ENCODE measurements at regions not wholly inside any gene's neighbourhood (a gene's known extent, or its start where the extent isn't known, plus 50 kb on each side); places are given as distances from the start of the nearest gene placed in this dataset.

DNA sequence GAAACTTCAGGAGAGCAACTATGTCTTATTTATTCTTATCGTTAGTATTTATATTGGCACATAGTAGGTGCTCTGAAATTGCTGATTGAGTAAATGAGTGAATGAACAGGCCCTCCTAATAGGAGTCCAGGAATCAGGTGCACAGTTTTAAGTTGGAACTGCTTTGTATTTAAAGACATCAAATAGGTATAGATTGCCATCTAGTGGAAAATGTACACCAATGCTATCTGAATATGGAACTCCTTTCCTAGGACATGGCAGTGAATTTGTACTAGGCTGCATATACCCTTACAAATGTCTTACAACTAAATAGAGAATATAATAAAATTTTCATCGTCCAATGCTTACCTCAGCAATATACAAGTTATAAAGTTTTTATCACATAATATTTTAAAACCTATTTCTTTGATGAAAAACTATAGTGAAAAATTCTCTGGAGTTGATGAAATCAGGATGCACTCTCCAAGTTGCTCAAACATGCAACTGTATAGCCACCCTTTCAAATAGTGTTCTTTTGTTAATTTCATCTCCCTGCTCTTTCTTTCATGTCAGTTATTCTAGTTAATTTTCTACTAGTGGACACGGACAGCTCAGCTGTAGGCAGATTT lies 318.9 kb upstream of the SYT4 start:
- H3K27me3 ChIP-seq (ENCODE audit: control insufficient read depth, insufficient read depth), result no peaks in the 10 kb centered on the region
- H3K4me3 ChIP-seq (ENCODE audit: low read length), result no peak overlapping the region
- intact Hi-C loops (cut with DNase I), result no loop called here
- no peaks in the 10 kb centered on the region for H3K4me1 ChIP-seq (ENCODE audit: control insufficient read depth, insufficient read depth, low read length)
- H3K9me3 ChIP-seq (ENCODE audit: control insufficient read depth, low read length), result no peaks in the 10 kb centered on the region
- no peak overlapping the region for H3K27ac ChIP-seq (ENCODE audit: low read length)
- 53% methylated on average over 3 of the region's 3 CpGs for WGBS
- no peak for DNase-seq
- ATAC-seq, result peak; percentile 14 to 32

DNA sequence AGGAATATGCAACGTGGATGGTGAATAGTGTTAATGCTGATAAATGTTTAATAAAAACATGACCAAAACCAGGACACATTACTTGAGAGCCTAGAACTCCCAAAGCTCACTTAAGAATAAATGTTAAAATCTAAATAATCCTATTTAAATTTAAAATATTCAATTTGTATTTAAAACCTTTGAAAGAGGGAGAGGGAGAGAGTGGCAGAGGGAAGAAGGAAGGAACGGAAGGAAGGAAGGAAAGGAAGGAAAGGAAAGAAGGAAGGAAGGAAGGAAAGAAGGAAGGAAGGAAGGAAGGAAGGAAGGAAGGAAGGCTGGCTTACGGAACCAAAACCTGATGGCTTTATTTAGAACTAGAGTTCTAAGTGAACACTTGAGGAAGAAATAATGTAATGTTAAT lies 324.1 kb upstream of the SYT4 start:
- intact Hi-C loops (cut with DNase I), result no loop called here
- ATAC-seq (no peak), DNase-seq (no peak)
- Histone ChIP-seq H3K27ac (ENCODE audit: low read length) (no peak overlapping the region), H3K4me1 (ENCODE audit: control insufficient read depth, insufficient read depth, low read length) (no peaks in the 10 kb centered on the region), H3K27me3 (ENCODE audit: control insufficient read depth, insufficient read depth) (no peaks in the 10 kb centered on the region), H3K4me3 (ENCODE audit: low read length) (no peak overlapping the region), H3K9me3 (ENCODE audit: control insufficient read depth, low read length) (no peaks in the 10 kb centered on the region)
- WGBS, result 68% methylated on average over 3 of the region's 3 CpGs

DNA sequence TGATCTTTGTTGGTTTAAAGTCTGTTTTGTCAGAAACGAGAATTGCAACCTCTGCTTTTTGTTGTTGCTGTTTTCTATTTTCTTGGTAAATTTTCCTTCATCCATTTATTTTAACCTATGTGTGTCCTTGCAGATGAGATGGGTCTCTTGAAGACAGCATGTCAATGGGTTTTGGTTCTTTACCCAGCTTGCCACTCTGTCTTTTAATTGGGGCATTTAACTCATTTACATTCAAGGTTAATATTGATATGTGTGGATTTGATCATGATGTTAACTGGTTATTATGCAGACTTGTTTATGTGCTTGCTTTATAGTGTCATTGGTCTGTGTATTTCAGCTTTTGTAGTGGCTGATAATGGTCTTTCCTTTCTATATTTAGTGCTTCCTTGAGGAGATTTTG lies 327.9 kb upstream of the SYT4 start:
- ATAC-seq, result no peak
- Histone ChIP-seq H3K4me1 (ENCODE audit: control insufficient read depth, insufficient read depth, low read length) (no peaks in the 10 kb centered on the region), H3K27ac (ENCODE audit: low read length) (no peak overlapping the region), H3K27me3 (ENCODE audit: control insufficient read depth, insufficient read depth) (no peaks in the 10 kb centered on the region), H3K4me3 (ENCODE audit: low read length) (no peak overlapping the region), H3K9me3 (ENCODE audit: control insufficient read depth, low read length) (no peaks in the 10 kb centered on the region)
- WGBS, result 74% methylated on average over 1 of the region's 1 CpG
- no peak for DNase-seq
- intact Hi-C loops (cut with DNase I), result no loop called here

DNA sequence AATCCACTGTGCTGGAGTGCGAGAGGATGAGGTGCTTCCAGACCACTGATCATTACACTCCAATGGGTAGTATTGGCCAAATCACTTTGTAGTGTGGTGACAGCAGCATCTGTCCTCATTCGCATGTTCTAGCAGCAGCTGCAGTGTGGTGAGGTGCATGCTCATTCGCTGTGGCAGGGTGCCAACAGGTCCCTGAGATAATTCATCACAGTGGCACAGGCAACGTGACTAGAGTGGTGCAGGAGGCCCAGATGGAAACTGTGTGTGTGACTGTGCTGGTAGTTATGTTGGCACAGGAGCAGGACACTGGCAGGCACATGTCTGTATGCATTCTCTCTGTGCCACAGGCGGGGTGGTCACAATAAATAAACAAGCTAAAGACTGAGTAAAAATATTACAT lies 329.5 kb upstream of the SYT4 start:
- Histone ChIP-seq H3K27ac (ENCODE audit: low read length) (no peak overlapping the region), H3K4me1 (ENCODE audit: control insufficient read depth, insufficient read depth, low read length) (no peaks in the 10 kb centered on the region), H3K9me3 (ENCODE audit: control insufficient read depth, low read length) (no peaks in the 10 kb centered on the region), H3K27me3 (ENCODE audit: control insufficient read depth, insufficient read depth) (no peaks in the 10 kb centered on the region), H3K4me3 (ENCODE audit: low read length) (no peak overlapping the region)
- intact Hi-C loops (cut with DNase I), result no loop called here
- WGBS, result 72% methylated on average over 5 of the region's 5 CpGs
- ATAC-seq (no peak), DNase-seq (peak in 1 of 3 donors; percentile 28)

DNA sequence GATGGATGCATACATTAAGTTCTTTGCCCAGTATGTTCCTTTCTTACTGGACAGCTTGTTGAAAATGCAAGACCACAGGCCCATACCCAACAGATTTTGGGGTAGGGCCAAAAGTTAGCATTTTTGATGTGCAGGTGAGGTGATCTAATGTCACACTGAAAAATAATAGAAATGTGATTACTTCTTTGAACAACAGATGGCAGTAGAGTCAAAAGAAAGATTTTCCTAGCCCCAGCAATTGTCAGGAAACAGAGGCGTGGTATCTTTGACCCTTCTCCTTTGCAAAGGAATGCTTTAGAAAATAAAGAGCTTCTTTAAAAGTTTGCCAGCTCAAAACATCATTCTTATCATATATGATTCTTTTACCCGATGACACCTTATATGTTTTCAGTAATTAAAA lies 343.6 kb upstream of the SYT4 start:
- 10% methylated on average over 2 of the region's 2 CpGs for WGBS
- Histone ChIP-seq H3K27ac (ENCODE audit: low read length) (no peak overlapping the region), H3K27me3 (ENCODE audit: control insufficient read depth, insufficient read depth) (no peaks in the 10 kb centered on the region), H3K9me3 (ENCODE audit: control insufficient read depth, low read length) (no peaks in the 10 kb centered on the region), H3K4me1 (ENCODE audit: control insufficient read depth, insufficient read depth, low read length) (no peaks in the 10 kb centered on the region), H3K4me3 (ENCODE audit: low read length) (no peak overlapping the region)
- ATAC-seq (peak; percentile 38 to 55), DNase-seq (peak in 1 of 3 donors; percentile 2)
- intact Hi-C loops (cut with DNase I), result loop anchor here in 2 of 4 donors (5.0 to 10.0 kb wide), 2 partner anchors 704 to 1761 kb away; no protein-coding TSS in a partner anchor

DNA sequence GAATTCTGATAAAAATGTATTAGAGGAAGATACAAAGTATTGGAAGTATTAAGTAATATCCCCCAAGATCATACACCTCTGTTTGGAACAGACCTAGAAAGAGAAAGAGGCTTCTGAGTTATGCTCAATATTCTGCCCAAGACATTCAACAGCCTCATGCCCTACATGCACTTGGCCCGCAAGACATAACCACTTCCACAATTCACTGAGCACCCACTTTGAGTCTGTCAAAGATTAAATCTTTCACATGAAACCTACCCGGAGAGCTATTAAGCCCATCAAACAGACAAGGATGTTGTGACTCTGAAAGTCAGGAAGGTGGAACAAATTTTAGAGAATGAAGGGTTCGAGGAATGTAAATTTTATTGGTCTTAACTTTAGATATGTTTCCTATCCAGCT lies 344.7 kb upstream of the SYT4 start:
- no peak for ATAC-seq
- H3K4me1 ChIP-seq (ENCODE audit: control insufficient read depth, insufficient read depth, low read length), result no peaks in the 10 kb centered on the region
- H3K4me3 ChIP-seq (ENCODE audit: low read length), result no peak overlapping the region
- no peak for DNase-seq
- H3K9me3 ChIP-seq (ENCODE audit: control insufficient read depth, low read length), result no peaks in the 10 kb centered on the region
- H3K27me3 ChIP-seq (ENCODE audit: control insufficient read depth, insufficient read depth), result no peaks in the 10 kb centered on the region
- intact Hi-C loops (cut with DNase I), result loop anchor here in 2 of 4 donors (5.0 to 10.0 kb wide), 2 partner anchors 703 to 1760 kb away; no protein-coding TSS in a partner anchor
- WGBS, result 78% methylated on average over 3 of the region's 3 CpGs
- no peak overlapping the region for H3K27ac ChIP-seq (ENCODE audit: low read length)

DNA sequence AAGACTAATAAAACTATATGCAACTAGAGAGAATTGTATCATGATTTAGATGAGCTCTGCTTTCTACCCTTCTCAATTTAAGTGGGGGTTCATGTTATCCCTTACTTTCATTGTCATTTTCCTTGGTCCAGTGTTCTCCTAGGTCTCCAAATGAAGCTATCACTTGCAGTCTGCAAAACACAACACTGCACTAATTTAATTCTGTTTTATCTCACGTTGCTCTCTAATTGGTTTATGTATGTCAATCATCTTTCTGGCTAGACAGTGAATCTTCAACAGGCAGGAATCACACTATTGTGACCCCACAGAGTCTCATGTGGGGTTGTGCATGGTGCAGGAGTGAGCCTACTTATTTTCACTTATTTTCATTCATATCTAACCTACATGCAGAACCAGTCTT lies 348.3 kb upstream of the SYT4 start:
- H3K4me3 ChIP-seq (ENCODE audit: low read length), result no peak overlapping the region
- no peak for DNase-seq
- 37% methylated on average over 1 of the region's 1 CpG for WGBS
- intact Hi-C loops (cut with DNase I), result loop anchor here in 1 of 4 donors (10.0 kb wide), 1 partner anchor 699 kb away; no protein-coding TSS in a partner anchor
- H3K9me3 ChIP-seq (ENCODE audit: control insufficient read depth, low read length), result no peaks in the 10 kb centered on the region
- no peak for ATAC-seq
- no peak overlapping the region for H3K27ac ChIP-seq (ENCODE audit: low read length)
- H3K27me3 ChIP-seq (ENCODE audit: control insufficient read depth, insufficient read depth), result no peaks in the 10 kb centered on the region
- H3K4me1 ChIP-seq (ENCODE audit: control insufficient read depth, insufficient read depth, low read length), result no peaks in the 10 kb centered on the region

DNA sequence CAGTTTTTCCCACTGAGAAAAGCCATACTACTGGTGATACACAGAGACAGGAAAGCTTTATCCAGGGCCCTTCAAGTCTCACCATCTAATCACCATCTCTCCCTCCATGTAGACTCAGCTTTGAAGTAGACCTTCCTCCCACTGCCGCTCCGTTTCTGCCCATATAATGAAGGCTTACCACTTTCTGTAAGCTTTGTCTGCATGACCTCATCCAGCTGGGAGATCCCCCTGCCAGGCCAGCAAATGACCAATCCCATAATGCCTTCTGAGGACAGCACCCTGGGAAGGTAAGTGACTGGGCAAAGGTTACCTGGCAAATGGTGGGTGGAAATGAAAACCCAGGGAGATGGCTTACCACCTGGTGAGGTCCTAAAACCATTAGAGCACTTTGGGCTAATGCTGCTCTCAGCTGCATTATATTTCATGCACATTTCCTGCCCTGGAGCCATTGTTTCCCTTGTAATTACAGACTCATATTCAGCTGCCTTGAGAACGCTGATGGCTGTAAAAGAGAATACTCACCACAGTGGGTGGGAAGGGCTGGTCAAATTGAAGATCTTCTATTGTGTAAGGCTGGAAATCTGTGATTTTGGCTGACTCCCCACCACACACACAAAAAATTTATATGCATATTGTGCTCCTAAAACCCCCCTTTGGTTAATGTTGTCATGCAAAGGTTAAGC lies 350.7 kb upstream of the SYT4 start:
- Histone ChIP-seq H3K27ac (ENCODE audit: low read length) (no peak overlapping the region), H3K4me1 (ENCODE audit: control insufficient read depth, insufficient read depth, low read length) (no peaks in the 10 kb centered on the region), H3K27me3 (ENCODE audit: control insufficient read depth, insufficient read depth) (no peaks in the 10 kb centered on the region), H3K9me3 (ENCODE audit: control insufficient read depth, low read length) (no peaks in the 10 kb centered on the region), H3K4me3 (ENCODE audit: low read length) (no peak overlapping the region)
- no peak for ATAC-seq
- intact Hi-C loops (cut with DNase I), result loop anchor here in 1 of 4 donors (10.0 kb wide), 1 partner anchor 697 kb away; no protein-coding TSS in a partner anchor
- no peak for DNase-seq
- WGBS, result 70% methylated on average over 3 of the region's 3 CpGs

DNA sequence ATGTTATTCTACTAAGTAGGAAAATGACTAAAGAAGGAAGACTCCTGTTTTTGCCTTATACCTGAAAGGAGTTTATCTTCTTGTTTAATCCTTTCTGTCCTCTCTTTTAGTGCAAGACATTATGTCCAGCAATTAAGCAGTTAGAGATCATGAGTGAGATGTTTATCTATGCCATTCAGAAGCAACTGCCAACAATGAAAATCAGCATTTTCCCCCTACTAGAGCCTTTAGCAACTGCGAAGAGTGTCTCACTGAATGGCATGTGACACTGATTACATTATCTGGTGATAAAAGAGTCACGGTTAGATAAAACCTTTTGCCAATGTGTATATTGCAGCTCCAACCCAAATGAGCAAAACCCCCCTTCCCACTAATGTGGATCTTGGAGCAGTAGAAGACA lies 357.7 kb upstream of the SYT4 start:
- Histone ChIP-seq H3K4me3 (ENCODE audit: low read length) (no peak overlapping the region), H3K27me3 (ENCODE audit: control insufficient read depth, insufficient read depth) (no peaks in the 10 kb centered on the region), H3K4me1 (ENCODE audit: control insufficient read depth, insufficient read depth, low read length) (no peaks in the 10 kb centered on the region), H3K27ac (ENCODE audit: low read length) (no peak overlapping the region), H3K9me3 (ENCODE audit: control insufficient read depth, low read length) (no peaks in the 10 kb centered on the region)
- WGBS, result 21% methylated on average over 2 of the region's 2 CpGs
- intact Hi-C loops (cut with DNase I), result no loop called here
- no peak for ATAC-seq
- DNase-seq, result no peak

DNA sequence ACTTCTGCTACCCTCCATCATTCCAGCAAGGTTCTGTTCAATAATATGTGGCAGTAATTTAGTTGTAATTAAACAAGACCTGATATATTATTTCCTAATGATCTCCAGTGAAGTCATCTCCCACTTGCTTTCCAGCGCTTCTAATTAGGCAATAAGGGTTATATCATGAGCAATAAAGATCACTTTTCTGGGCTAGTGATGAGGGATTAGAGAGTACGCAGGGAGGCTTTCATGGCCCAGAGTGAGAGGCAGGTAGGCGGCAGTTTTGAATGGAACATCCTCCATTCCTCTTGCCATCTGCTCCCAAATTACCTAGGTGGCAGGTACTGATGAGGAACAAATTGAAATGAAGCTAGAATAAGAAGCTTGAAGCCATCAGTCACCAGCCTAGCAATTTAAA lies 358.1 kb upstream of the SYT4 start:
- no peaks in the 10 kb centered on the region for H3K9me3 ChIP-seq (ENCODE audit: control insufficient read depth, low read length)
- no peak for ATAC-seq
- intact Hi-C loops (cut with DNase I), result no loop called here
- H3K27ac ChIP-seq (ENCODE audit: low read length), result no peak overlapping the region
- WGBS, result 88% methylated on average over 3 of the region's 3 CpGs
- no peak overlapping the region for H3K4me3 ChIP-seq (ENCODE audit: low read length)
- no peaks in the 10 kb centered on the region for H3K27me3 ChIP-seq (ENCODE audit: control insufficient read depth, insufficient read depth)
- no peak for DNase-seq
- H3K4me1 ChIP-seq (ENCODE audit: control insufficient read depth, insufficient read depth, low read length), result no peaks in the 10 kb centered on the region

DNA sequence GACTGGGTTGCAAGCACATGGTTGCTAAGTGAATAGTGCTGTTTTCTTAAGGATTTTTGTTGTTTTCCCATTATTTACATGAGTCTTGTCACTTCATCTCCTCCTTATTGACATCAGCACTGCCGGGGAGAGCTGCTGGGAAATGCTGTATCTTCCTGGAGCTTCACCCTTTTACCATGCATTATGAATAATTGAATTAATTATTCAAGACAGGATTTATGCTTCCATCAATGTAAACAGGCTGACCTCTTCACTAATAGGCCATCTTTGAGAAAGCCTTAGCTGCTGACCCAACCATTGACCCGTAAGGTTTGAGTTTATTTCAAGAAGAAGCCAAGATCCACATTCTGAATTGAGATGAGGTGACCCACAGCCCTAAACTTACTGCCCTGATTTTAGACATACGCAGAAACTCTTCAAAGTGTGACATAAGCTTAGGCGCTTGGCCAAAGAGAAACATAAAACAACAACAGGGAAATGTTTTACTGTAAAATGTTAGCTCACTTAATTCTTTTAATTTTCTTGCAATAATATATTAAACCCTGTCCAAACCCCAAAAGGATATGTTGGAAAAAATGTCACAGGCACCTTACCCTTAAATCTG lies 365.5 kb upstream of the SYT4 start:
- ATAC-seq, result no peak
- Histone ChIP-seq H3K27me3 (ENCODE audit: control insufficient read depth, insufficient read depth) (no peaks in the 10 kb centered on the region), H3K4me1 (ENCODE audit: control insufficient read depth, insufficient read depth, low read length) (no peaks in the 10 kb centered on the region), H3K27ac (ENCODE audit: low read length) (no peak overlapping the region), H3K4me3 (ENCODE audit: low read length) (no peak overlapping the region), H3K9me3 (ENCODE audit: control insufficient read depth, low read length) (no peaks in the 10 kb centered on the region)
- DNase-seq, result no peak
- intact Hi-C loops (cut with DNase I), result no loop called here
- 70% methylated on average over 4 of the region's 4 CpGs for WGBS

Data from right cardiac atrium (tissue), 5 donors.